HFF-Myc (cell line): ENCODE measurements at regions not wholly inside any gene's neighbourhood (a gene's known extent, or its start where the extent isn't known, plus 50 kb on each side); places are given as distances from the start of the nearest gene placed in this dataset.
"Not testable (repeated sequence)": the region's sequence is repeated elsewhere in the genome, so short reads cannot be mapped to it uniquely, and the experiment has no call there.

Experiments
- DNase-seq: peaks from one replicate; pipeline ENCODE4 v3.0.0-alpha.2; 2011; ENCODE audit warnings: low read depth; ENCODE audit errors: extremely low read depth
- H3K4me3 ChIP-seq: replicated peaks from 2 replicates; pipeline ENCODE4 v1.5.1; 2011; ENCODE audit warnings: low read depth, mild to moderate bottlenecking, control low read depth, low read length
- CTCF ChIP-seq: IDR thresholded peaks from 2 replicates; pipeline ENCODE4 v1.5.1; 2012; ENCODE audit warnings: mild to moderate bottlenecking, low read depth, low read length, control low read depth; ENCODE audit errors: missing control alignments

- DNase-seq, result no peak
- no peak overlapping the region for H3K4me3 ChIP-seq
- no peak for TF ChIP-seq CTCF
Measured at GRCh38 chr7:91397612-91398011, 133.4 kb downstream of the FZD1 start.

GRCh38 chr7:91398341-91398740 lies 134.1 kb downstream of the FZD1 start:
- TF ChIP-seq CTCF, result no peak
- no peak for DNase-seq
- no peak overlapping the region for H3K4me3 ChIP-seq

- no peak for TF ChIP-seq CTCF
- no peak for DNase-seq
- no peak overlapping the region for H3K4me3 ChIP-seq
Measured at GRCh38 chr7:91405092-91405788, 141.0 kb downstream of the FZD1 start.

GRCh38 chr7:91405873-91406272 lies 141.6 kb downstream of the FZD1 start:
- not testable (repeated sequence) for H3K4me3 ChIP-seq, DNase-seq

DNA sequence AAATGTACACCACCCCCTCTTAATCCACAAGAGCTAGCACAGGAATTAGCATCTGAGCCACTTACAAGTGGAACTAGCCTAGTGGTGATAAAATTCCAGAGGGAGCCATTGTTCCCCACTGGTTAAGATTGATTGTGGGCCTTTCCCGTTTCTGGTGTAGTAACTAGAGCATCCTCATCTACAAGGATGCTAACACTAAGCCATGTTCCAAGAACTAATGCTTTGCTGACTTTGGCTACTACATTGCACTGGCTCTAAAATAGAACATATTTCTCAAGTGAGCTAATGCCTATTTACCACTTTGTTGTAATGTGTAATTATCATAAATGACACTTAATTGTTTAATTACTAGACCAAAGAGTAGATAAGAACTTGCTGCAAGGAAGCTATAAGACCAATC lies 143.7 kb downstream of the FZD1 start:
- no peak for DNase-seq
- no peak for TF ChIP-seq CTCF
- H3K4me3 ChIP-seq, result no peak overlapping the region

DNA sequence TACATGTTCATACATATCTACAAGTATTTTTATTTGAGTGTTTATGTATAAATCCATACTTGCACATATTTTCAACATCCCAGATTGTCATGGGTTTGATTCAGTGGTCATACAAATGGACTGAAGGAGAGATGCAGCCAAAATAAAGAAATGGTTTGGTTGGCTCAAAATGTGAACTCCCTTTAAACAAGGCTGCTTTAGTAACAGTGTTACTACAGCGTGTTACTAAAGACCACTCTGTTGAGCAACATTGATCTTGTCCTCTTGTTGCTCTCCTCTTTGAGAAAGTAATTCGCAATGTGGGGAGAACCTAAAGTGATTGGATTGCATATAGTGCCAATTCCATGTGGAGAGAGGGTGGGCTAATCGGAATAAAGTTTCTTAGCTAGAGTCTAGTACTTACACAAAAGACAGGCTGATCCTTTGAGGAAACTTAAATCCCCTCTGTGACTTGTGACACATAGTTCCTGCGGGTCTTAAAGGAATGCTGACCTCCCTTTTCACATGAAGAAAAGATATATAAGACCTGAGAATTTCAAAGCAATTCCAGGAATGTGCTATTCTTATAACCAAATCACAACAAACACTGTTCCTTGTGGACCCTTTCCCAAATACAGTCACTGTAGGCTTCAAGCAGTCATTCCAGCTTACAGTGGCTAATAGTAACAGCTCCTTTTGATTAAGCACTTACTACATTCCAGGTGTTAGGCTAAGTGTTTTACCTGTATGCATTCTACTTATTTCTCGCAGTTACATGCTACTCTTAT lies 144.3 kb downstream of the FZD1 start:
- no peak overlapping the region for H3K4me3 ChIP-seq
- no peak for DNase-seq
- no peak for TF ChIP-seq CTCF

GRCh38 chr7:91411060-91411459 lies 146.8 kb downstream of the FZD1 start:
- no peak overlapping the region for H3K4me3 ChIP-seq
- DNase-seq, result no peak
- TF ChIP-seq CTCF, result no peak
